Esophagus squamous epithelium (tissue), 5 donors: ENCODE measurements at regions not wholly inside any gene's neighbourhood (a gene's known extent, or its start where the extent isn't known, plus 50 kb on each side); places are given as distances from the start of the nearest gene placed in this dataset.
A peak's percentile ranks its signal among the peaks of the same experiment; 100 is the strongest.

Experiments used
- DNase-seq: peaks from one replicate; lab custom pipeline; 2025; lab: John Stamatoyannopoulos, UW
- H3K27ac ChIP-seq, 4 donors: fragments of 200-600 bp; sonication (generic); one replicate each; pipeline ENCODE4 v1.5.1; 2016 to 2019; ENCODE audit warnings: mild to moderate bottlenecking in 1 of 4
- H3K27me3 ChIP-seq, 4 donors: fragments of 200-600 bp; sonication (generic); 1 replicate in 3 of 4; 2 replicates in 1 of 4; pipeline versions ENCODE4 v1.5.1 to v1.6.0; 2017 to 2021; ENCODE audit warnings: antibody characterized with exemption in 1 of 4
- H3K36me3 ChIP-seq, 3 donors: fragments of 200-600 bp; sonication (generic); one replicate each; pipeline ENCODE4 v1.5.1; 2016 to 2019
- H3K4me1 ChIP-seq, 3 donors: fragments of 200-600 bp; sonication (generic); one replicate each; pipeline ENCODE4 v1.5.1; 2017 to 2019
- H3K4me3 ChIP-seq, 4 donors: fragments of 200-600 bp; sonication (generic); 1 replicate in 3 of 4; 2 replicates in 1 of 4; pipeline ENCODE4 v1.5.1; 2016 to 2019; ENCODE audit warnings: mild to moderate bottlenecking in 2 of 4, moderate library complexity in 1 of 4
- H3K9me3 ChIP-seq, 3 donors: fragments of 200-600 bp; sonication (generic); one replicate each; pipeline ENCODE4 v1.5.1; 2016 to 2019
- CTCF ChIP-seq, 6 experiments: fragments of 450-650 bp in 4 of 6; fragments of 200-600 bp in 2 of 6; sonication (generic) in 2 of 6; IDR thresholded peaks; one replicate each; pipeline ENCODE4 v1.5.1; 2016 to 2019; ENCODE audit warnings: antibody characterized with exemption in 6 of 6, mild to moderate bottlenecking in 4 of 6, moderate library complexity in 4 of 6
- POLR2A ChIP-seq, 4 donors: fragments of 450-650 bp; IDR thresholded peaks; one replicate each; pipeline ENCODE4 v1.6.1; 2017; ENCODE audit warnings: antibody characterized with exemption in 4 of 4, mild to moderate bottlenecking in 4 of 4, moderate library complexity in 3 of 4
- WGBS, 2 donors: methylation state at CpG; one replicate each; pipeline ENCODE4 v1.1.5; 2018; 5-methylcytosine and 5-hydroxymethylcytosine counted together
- intact Hi-C: fragments of 100-400 bp; cut with DNase I; formaldehyde crosslinking; loops from one replicate; pipeline ENCODE4 v1.15.0; 2022
- donor health status: DM: yes; HTN: yes; CAD: no.

GRCh38 chr5:100693481-100693880 is 158.3 kb downstream of the FAM174A start:
- H3K9me3 ChIP-seq, result no peaks in the 10 kb centered on the region
- no peaks in the 10 kb centered on the region for H3K36me3 ChIP-seq
- H3K4me1 ChIP-seq, result no peaks in the 10 kb centered on the region
- no peak for DNase-seq
- H3K27ac ChIP-seq, result no peak overlapping the region
- 67 to 75% methylated on average over 1 of the region's 1 CpG for WGBS, 2 donors
- no peaks in the 10 kb centered on the region for H3K27me3 ChIP-seq
- no peak overlapping the region for H3K4me3 ChIP-seq
- TF ChIP-seq POLR2A (IDR thresholded peaks at IDR 0.05), result no peak
- no peak for TF ChIP-seq CTCF (IDR thresholded peaks at IDR 0.05)
- intact Hi-C loops, result no loop called here

- DNase-seq, result no peak
- no peak for TF ChIP-seq CTCF (IDR thresholded peaks at IDR 0.05)
- TF ChIP-seq POLR2A (IDR thresholded peaks at IDR 0.05), result no peak
- Histone ChIP-seq H3K27me3 (no peaks in the 10 kb centered on the region), H3K4me1 (no peaks in the 10 kb centered on the region), H3K9me3 (no peaks in the 10 kb centered on the region), H3K4me3 (no peak overlapping the region), H3K27ac (no peak overlapping the region), H3K36me3 (no peaks in the 10 kb centered on the region)
- 58 to 66% methylated on average over 4 of the region's 4 CpGs for WGBS, 2 donors
- intact Hi-C loops, result no loop called here
Measured at GRCh38 chr5:100694100-100694499, 158.9 kb downstream of the FAM174A start.

GRCh38 chr5:100697970-100698369 is 162.8 kb downstream of the FAM174A start:
- Histone ChIP-seq H3K4me3 (no peak overlapping the region), H3K36me3 (no peaks in the 10 kb centered on the region), H3K9me3 (no peaks in the 10 kb centered on the region), H3K27me3 (no peaks in the 10 kb centered on the region), H3K27ac (no peak overlapping the region), H3K4me1 (no peaks in the 10 kb centered on the region)
- WGBS, 2 donors, result 89 to 92% methylated on average over 2 of the region's 2 CpGs
- DNase-seq, result no peak
- intact Hi-C loops, result no loop called here
- TF ChIP-seq POLR2A (IDR thresholded peaks at IDR 0.05), result no peak
- TF ChIP-seq CTCF (IDR thresholded peaks at IDR 0.05), result no peak

- H3K4me1 ChIP-seq, result no peaks in the 10 kb centered on the region
- no peak for DNase-seq
- intact Hi-C loops, result no loop called here
- TF ChIP-seq POLR2A (IDR thresholded peaks at IDR 0.05) (no peak), CTCF (IDR thresholded peaks at IDR 0.05) (peak in 3 of 6 experiments; percentile 11 to 33 (median 32))
- no peaks in the 10 kb centered on the region for H3K27me3 ChIP-seq
- H3K4me3 ChIP-seq, result no peak overlapping the region
- H3K27ac ChIP-seq, result no peak overlapping the region
- 40 to 45% methylated on average over 1 of the region's 1 CpG for WGBS, 2 donors
- H3K9me3 ChIP-seq, result no peaks in the 10 kb centered on the region
- no peaks in the 10 kb centered on the region for H3K36me3 ChIP-seq
Measured at GRCh38 chr5:100706776-100707175, 171.6 kb downstream of the FAM174A start.

GRCh38 chr5:100708645-100709171 is 173.5 kb downstream of the FAM174A start:
- 36% methylated on average over 1 of the region's 1 CpG; no CpG with 5 or more reads in 1 of the 2 donors for WGBS, 2 donors
- TF ChIP-seq CTCF (IDR thresholded peaks at IDR 0.05) (no peak), POLR2A (IDR thresholded peaks at IDR 0.05) (no peak)

More at GRCh38 chr5:100708645-100709171, 173.5 kb downstream of the FAM174A start:
- H3K4me1 ChIP-seq, result no peaks in the 10 kb centered on the region
- no peak overlapping the region for H3K27ac ChIP-seq
- no peak overlapping the region for H3K4me3 ChIP-seq
- H3K36me3 ChIP-seq, result no peaks in the 10 kb centered on the region
- H3K9me3 ChIP-seq, result no peaks in the 10 kb centered on the region
- DNase-seq, result no peak
- no peaks in the 10 kb centered on the region for H3K27me3 ChIP-seq
- intact Hi-C loops, result no loop called here
